Activated naive CD4-positive, alpha-beta T cell (primary cell): ENCODE measurements at regions not wholly inside any gene's neighbourhood (a gene's known extent, or its start where the extent isn't known, plus 50 kb on each side); places are given as distances from the start of the nearest gene placed in this dataset.

ENCODE experiments used
- DNase-seq, 4 experiments: peaks; one replicate each; lab custom pipeline; 2025; lab: John Stamatoyannopoulos, UW

DNA sequence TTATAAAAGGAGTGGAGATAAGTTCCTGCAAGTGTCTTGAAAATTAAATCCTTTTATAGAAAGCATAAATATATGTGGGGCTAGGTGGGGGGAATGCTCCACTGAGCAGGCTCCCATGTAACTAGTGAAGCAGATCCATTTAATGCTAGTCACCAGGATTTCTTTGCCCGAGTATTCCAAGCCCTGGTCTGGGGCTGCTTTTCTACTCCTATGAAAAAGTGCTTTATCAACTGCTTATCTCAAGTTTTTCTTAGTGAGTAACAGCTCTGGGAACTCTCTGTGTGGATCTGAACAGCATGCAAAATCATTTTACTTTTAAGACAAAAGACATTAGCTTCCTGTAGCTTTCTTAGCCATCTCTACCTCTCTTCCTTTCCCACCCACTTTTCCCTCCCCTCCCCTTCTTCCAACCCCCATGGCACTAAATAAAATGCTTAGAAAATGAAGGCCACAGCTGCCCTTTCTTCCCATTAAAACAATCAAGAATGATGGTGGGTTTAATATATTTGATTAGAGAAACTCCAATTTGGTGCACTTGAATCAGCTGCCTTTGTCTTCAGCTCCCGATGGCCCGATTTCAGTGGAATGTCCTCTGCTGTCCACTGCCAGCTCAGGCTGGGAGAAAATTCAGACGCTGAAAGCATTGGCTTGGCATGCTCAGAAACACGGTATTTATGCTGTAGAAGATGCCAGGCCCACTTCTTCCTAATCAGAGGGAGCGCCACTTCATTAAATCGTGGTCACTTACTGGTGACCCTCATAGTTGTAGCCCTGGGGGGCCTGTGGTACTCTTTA lies 475.1 kb downstream of the FOXO1 start:
- DNase-seq, result no peak

DNA sequence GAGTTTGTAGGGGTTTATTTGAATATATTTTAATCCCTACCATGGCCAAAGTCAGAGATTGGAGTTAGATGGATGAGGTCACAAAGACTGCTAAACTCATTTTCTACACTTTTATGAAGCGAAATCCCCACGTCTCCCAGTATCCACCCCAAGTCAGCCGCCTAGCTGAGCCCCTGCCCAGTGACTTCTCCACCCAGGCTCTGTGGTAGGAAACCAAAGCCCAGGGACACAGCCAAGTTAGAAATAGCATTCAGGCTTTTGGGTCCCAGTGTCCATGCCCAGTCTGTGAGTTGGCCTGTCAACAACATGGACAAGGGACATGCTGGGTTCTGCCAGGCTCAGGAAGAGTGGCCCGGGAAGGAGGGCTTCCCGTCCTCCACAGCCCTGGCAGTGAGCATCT lies 474.0 kb downstream of the FOXO1 start:
- no peak for DNase-seq

DNA sequence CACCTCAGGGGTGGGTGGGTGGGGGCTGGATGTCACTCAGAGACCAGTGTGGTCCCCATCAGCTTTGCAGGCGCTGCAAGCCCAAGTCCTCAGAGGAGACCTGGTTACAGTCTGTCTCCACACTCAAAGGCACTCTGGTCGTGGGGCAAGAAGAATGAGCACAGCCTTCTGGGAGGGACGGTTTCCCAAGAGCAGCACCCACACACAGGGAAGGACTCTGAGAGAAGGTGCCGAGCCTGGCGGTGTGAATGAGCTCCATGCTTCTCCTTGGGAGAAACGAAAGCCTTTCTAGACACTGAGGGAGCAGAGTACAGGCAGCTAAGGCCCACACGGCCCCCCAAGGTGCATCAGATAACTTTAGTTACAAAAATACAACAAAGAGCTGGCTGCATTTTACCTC lies 473.6 kb downstream of the FOXO1 start:
- no peak for DNase-seq

DNA sequence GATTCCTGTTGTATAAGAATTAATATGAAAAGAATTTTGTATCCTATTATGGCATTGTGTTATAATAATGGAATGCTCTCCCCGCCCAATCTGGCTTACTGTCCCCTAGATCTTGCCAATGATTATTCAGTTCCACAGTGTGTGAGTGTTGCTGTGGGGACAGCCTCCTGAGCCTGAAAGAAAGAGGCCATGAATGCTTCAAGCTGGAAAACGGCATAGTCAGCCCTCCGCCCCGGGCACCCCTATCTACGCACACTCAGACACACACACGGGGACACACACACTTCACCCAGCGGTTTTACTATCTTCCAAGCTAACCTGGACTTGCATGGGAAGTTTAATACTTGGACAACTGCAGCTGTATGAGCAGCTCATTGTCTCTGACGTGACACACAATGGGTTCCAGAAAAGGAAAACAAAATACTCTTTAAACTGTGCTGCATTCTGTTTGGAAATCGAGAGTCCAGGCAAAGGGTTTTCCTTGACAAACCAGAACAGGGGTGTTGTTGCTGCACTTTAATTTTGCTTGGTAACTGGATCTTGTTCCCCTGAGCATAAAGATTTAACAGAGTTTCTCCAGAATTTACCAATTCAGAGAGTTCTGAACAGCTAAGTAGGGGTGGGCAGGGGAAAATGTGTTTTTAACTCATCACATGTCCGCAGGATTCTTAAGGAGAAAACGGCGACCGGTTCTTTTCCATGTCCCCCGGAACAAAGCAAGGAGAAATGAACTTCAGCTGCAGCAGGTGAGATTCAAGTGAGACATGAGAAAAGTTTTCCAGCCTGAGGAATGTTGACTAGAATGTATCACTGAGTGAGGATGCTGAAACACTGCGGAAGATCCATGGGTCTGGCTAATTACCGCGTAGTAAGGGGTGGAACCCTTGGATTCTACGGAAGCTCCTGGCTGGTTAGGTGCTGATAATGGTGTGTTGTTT lies 472.9 kb downstream of the FOXO1 start:
- DNase-seq, result no peak

DNA sequence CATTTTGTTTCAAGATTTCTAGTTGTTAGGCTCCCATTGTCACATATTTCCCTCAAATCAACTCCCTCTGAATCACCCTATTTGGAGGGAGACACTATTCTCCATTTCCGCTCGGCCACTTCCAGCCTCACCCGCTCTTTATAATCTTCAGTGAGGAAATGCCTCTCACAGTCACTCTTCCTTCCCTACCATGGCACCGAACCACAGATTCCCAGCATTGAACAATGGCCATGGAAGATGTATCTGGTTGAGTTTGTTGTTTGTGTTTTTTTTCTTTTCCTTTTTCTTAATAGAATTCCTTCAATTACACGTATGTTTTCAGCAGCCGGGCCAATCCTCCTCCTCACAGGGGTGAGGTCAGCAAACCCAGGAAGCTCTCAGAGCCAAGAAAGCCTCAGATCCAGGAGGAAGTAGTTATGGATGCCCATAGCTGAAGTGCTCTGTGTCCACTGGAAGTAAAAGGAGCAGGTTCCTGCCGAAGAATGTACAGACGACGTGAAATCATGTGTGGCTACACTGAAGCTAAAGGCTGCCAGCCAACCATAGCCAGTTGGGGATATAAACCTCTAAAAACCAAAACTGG lies 472.1 kb downstream of the FOXO1 start:
- no peak for DNase-seq

DNA sequence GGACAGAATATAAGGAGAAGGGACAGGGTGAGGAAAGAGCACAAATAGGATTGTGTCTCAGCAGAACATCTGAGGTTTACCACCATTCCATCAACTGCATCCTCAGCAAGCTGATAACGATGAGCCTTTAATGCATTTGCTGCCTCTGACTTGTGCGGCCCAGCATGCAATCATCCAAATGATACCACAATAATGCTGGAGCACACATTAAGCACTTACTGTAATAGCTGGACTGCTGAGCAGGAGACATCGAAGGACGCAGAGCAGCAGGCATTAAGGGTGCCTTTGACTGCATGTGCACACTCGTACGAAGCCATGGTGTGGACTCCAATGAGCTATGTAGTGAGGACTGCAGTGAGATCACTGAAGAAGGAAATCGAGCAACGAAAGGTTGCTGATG lies 469.4 kb downstream of the FOXO1 start:
- no peak for DNase-seq

DNA sequence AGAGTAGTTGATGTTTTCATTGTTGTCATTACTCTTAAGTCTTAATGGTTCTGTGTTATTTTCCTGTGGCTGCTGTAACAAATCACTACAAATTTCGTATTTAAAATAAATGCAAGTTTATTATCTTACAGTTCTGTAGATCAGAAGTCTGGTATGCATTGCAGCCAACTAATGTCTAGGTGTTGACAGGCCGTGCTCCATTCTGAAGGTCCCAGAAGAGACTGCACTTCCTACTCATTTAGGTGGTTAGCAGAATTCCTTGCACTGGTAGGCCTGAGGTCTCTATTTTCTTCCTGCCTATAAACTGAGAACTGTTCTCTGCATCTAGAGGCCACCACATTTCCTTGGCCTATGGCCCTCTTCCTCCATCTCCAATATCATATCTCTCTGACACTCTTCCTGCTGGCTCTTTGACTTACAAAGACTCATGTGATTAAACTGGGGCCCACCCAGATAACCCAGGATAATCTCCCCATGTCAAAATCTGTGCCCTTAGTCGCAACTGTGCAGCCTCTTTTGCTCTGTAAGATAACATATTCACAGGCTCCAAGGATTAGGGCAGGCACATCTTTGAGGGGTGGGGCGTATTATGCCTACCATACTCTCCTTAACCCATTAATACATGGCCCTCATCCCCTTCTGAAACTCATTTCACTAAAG lies 468.4 kb downstream of the FOXO1 start:
- no peak for DNase-seq

DNA sequence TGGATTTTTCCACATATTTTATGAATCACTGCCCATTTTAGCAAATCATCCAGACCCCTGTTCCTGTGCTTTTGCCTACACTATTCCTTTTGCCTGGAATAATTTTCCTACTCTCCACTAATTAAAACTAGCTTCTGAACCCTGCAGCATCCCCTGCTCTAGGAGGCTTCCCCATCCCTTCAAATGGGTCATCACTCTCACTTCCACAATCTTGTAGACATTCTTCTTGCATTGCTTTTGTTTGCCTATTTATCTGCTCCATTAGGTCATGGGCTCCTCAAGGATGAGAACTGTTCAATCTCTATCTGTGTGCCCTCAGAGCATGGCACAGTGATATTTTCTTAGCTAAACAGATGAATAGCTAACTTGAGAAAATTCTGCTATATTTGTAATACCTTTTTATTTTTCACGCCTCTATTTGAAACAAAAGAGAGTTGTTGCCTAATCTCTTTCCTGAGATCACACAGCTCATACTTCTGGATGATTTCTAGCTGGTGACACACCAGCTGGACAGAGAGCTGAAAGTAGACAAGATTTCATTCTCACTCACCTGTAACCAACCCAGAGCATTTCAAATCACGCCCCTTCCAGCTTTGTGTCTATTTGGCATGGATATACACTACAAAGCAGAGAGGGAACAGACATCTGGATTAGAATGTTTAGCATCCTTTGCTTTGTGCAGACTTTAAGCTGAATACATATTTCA lies 466.0 kb downstream of the FOXO1 start:
- DNase-seq, result no peak

DNA sequence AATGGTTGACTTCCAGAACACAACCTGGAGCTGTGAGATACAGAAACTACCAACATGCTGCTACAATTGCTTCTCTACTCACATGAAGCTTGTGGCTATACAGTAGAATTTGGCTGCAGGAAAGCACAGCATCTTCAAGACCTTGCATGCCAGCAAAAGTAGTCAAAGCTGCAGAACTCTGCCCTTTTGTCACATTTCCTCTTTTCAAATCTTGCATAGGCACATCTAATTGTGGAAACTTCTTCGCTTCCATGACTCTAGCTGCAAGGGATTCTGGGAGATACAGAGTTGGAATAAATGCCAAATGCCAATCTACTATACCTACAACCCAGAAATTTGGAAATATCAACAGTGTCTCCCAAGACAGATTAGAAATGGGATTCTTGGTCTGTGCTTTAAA lies 462.2 kb downstream of the FOXO1 start:
- DNase-seq, result no peak

DNA sequence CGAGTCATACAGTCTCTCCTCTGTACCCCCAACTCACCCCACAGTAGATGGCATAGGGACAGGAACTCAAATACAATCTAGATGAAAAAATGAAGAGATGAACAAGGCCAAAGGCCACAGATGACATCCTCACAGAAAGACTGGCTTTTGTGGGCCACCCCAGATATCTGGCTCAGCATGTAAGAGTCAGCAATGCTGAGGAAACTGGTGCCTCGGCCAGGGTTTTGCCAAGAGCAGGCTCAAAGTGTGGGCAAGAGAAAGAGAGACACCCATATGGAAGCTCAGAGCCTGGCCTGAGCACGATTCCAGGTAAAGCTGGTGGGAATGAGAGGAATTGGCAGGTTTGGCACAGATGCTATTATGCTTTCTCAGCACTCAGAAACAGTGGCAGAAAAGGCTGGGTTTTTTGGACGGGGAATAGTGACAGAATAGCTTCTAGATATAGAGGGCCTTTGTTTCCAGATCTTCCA lies 460.6 kb downstream of the FOXO1 start:
- no peak for DNase-seq

DNA sequence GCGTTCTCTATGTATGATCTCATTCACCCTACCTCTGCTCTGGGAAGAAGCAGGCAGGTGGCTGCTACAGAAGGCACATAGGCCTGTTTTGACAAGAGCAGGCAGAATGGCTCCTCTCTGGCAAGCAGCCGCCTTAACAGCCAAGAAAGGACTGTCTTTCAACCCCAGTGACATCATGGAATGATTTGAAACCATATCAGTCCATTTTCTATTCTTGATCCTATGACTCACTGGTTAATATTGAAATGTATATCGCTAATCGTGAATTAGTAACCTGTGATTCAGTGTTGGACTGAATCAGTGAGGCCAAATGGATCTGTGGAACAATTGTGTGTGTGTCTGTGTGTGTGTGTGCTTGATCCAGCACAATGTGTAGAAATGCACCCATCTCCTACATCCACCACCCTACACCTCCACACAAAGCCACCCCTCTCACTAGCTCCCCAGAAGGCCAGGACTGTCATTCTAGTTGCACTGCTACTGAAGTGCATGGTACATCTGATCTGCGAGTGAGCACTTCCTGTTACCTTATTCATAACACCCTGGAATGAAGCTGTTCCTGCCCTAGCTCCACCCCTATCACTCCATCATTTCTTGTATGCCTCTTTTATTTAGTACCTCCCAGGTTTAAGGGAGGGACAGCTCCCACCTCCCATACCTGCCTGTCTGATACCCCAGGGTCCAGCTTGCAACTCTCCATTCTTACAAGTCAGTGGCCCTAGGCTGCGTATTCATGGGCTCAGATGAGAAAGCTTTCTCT lies 460.0 kb downstream of the FOXO1 start:
- peak in 2 of 4 experiments; percentile 28 to 38 for DNase-seq

DNA sequence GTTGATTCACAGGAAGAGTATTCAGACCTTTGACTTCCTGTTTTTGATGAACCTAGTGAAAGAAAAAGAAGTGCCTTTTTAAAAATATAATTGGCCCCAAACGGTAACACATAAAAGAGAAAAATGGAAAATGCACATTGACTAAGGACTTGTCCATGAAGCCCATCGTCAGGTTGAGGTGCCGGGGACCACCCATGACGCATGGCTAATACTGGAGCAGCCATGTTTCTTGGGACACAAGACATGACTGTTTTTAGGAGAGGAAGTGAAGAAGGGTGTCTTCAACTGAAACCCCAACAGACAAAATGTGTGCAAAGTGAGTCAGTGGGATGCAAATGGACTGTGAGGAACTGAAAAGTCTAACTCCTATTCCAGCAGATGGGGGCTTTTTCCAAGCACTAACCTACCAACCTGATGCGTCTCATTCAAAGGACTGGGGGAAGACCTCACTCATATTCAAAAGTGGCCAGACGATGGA lies 459.4 kb downstream of the FOXO1 start:
- peak in 1 of 4 experiments; percentile 25 for DNase-seq

DNA sequence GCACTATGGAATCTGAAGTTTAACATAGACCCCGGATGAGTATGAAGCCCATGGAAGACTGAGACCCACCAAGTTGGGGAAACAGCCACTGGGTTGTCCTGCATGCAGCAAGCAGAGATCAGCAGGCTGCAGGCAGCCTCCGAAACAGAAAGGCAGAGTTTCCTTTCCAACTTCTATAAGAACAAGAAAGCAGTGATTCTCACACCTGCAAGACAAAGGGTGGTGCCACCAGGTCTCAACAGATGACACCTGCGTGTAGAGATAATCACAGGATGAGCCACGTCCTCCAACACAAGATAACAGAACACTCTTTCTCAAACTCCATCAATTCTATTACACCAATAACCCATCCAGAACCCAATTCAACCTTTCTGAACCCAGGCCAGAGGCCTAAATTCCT lies 457.9 kb downstream of the FOXO1 start:
- no peak for DNase-seq

DNA sequence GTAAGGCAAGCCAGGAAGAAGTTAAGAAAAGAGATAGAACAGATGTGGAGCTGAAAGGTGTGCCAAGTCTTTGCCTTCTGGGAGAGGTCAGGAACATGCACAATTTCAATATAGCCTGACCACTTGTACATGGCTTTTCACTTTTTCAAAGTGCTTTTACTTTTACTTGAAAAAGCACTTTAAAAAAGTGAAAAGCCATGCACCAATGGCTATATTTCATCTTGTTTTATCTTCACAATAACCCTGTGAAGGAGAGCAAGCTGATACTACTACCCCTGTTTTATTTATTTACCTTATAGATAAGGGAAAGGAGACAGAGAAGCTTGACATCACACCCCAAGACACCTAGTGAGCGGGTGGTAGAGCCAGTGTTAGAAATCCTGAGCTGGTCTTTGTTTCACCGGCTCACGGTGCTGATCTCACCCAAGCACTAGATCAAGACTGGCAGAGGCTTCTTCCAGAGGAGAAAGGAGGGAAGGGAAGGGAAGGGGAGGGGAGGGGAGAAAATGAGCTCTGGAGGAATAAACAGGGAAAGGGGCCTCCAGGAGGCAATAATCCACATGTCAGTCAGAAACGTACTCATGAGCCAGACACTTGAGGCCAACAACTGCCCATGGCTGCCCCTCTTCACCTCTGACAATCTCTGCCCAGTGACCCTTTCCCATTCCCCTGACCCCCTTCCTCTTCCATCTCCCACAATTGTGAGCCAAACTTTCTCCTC lies 455.4 kb downstream of the FOXO1 start:
- no peak for DNase-seq

DNA sequence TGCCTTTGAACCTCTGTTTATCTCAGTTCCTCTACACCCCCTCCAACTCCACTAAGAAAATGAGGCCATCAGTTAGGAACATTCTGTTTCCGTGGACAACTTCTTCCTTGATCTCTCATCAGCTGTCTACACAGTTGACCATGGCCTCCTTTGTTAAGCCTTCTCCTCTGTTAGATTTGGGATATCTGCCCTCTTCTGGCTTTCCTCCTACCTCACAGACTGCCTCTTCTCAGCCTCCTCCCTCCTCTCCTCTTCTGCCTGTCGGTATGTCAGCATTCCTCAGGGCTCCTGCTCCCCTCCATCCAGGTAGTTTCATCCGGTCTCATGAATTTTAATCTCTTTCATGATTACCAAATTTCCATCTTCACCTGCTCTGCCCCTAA lies 454.9 kb downstream of the FOXO1 start:
- no peak for DNase-seq

DNA sequence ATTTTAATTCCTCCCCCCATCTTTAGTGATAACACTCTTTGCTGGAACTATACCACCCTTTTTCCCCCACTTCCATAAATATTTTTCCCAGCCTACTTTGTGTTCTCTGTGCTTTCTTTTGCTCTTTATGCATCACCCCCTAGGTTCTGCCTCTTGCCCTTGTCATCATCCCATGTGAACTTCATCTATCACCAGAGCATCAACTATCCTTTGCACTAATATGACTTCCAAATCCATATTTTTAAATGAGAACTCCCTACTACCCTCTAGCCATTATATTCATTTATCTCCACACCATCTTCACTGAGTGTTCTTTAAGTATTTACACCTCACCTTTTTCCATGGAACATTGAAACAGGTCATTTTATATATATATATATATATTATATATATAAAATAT lies 452.7 kb downstream of the FOXO1 start:
- no peak for DNase-seq

DNA sequence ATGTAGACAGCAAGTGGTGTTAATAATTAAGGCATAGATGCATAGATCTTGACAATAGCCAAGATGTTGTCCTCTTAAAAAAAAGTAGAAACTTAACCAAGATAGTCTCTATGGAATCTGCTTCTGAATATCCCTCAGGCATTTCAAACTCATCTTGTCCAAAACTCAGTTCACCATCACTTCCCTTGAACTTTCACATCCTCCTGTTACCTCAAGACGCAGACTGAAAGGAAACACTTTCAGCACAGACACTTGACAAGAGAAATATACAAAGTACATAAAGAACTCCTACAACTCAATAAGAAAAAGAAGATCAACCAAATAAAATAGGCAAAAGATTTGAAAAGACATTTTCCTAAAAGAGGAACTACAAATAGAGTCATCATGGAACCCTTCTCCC lies 451.1 kb downstream of the FOXO1 start:
- no peak for DNase-seq

DNA sequence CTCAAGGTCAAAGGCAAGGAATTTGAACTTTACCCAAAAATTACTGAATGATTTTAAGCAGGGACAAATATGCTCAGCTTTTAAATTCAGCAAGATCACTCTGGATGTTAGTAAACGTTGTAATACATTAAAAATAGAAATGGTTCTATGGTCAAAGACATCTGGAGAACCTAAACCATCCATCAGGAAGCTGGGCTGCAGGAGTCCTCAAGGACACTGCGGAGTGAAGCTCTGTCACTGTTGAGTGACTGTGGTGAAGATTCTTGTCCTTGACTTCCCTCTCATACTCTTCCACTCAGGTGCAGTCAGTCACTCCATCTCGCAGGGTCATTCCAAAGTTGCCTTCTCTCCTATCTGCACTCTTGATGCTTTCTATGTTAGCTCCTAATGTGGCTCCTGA lies 450.7 kb downstream of the FOXO1 start:
- DNase-seq, result no peak

DNA sequence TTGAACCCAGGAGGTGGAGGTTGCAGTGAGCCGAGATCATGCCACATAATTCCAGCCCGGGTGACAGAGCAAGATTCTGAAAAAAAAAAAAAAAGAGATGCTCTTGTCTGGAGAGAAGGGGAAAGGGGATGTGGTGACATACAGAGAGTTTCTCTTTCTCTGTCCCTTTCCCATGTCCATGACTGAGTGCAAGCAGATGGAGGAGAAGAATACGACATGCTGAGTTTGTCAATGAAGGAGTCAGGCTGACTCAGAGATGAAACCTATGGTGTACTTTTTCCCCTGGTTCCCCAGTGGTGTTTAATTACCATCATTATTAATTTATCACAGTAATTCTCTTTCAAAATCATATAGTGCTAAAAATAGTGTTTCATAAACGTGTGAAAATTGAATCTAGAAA lies 448.8 kb downstream of the FOXO1 start:
- no peak for DNase-seq
